Activated CD8-positive, alpha-beta memory T cell treated with anti-CD3 and anti-CD28 coated beads for 24 hours (primary cell): ENCODE measurements at regions not wholly inside any gene's neighbourhood (a gene's known extent, or its start where the extent isn't known, plus 50 kb on each side); places are given as distances from the start of the nearest gene placed in this dataset.
A peak's percentile ranks its signal among the peaks of the same experiment; 100 is the strongest.

Experiments
- DNase-seq: peaks from one replicate; pipeline ENCODE4 v3.0.0-alpha.2; 2020

GRCh38 chr5:34511915-34512314 lies 144.2 kb upstream of the RAI14 start:
- DNase-seq: no peak

GRCh38 chr5:34516166-34516565 lies 140.0 kb upstream of the RAI14 start:
- no peak for DNase-seq

GRCh38 chr5:34516686-34517085 lies 139.4 kb upstream of the RAI14 start:
- DNase-seq: no peak

GRCh38 chr5:34517249-34517648 lies 138.9 kb upstream of the RAI14 start:
- DNase-seq: no peak

GRCh38 chr5:34519489-34520220 lies 136.5 kb upstream of the RAI14 start:
- DNase-seq: no peak

- no peak for DNase-seq
Observed at GRCh38 chr5:34521628-34522290, 134.4 kb upstream of the RAI14 start.

- DNase-seq: peak; percentile 64
Observed at GRCh38 chr5:34522599-34523386, 133.3 kb upstream of the RAI14 start.

GRCh38 chr5:34523387-34523726 lies 132.8 kb upstream of the RAI14 start:
- no peak for DNase-seq

- DNase-seq: no peak
Observed at GRCh38 chr5:34524123-34524522, 132.0 kb upstream of the RAI14 start.

- no peak for DNase-seq
Observed at GRCh38 chr5:34525761-34526160, 130.4 kb upstream of the RAI14 start.

GRCh38 chr5:34526682-34527305 lies 129.3 kb upstream of the RAI14 start:
- DNase-seq: no peak

GRCh38 chr5:34529581-34530331 lies 126.4 kb upstream of the RAI14 start:
- DNase-seq: no peak

GRCh38 chr5:34530637-34531036 lies 125.5 kb upstream of the RAI14 start:
- DNase-seq: no peak

GRCh38 chr5:34531751-34532360 lies 124.3 kb upstream of the RAI14 start:
- DNase-seq: no peak

- DNase-seq: no peak
Observed at GRCh38 chr5:34533582-34534522, 122.3 kb upstream of the RAI14 start.

- DNase-seq: no peak
Observed at GRCh38 chr5:34534523-34535103, 121.5 kb upstream of the RAI14 start.

- no peak for DNase-seq
Observed at GRCh38 chr5:34535433-34535832, 120.7 kb upstream of the RAI14 start.

- no peak for DNase-seq
Observed at GRCh38 chr5:34535944-34536623, 120.0 kb upstream of the RAI14 start.

- no peak for DNase-seq
Observed at GRCh38 chr5:34536699-34537098, 119.4 kb upstream of the RAI14 start.

GRCh38 chr5:34538026-34538672 lies 118.0 kb upstream of the RAI14 start:
- DNase-seq: no peak
